ENCODE measurements at regions not wholly inside any gene's neighbourhood (a gene's known extent, or its start where the extent isn't known, plus 50 kb on each side); places are given as distances from the start of the nearest gene placed in this dataset.

- no peak for TF ChIP-seq CTCF (IDR thresholded peaks at IDR 0.05)
- TF ChIP-seq POLR2A (IDR thresholded peaks at IDR 0.05), result no peak
- TF ChIP-seq EP300 (IDR thresholded peaks at IDR 0.05), result no peak
Observed at GRCh38 chr4:13678186-13678924, 50.8 kb upstream of the BOD1L1 start.

All from tibial nerve (tissue), 4 donors.